ENCODE measurements at regions not wholly inside any gene's neighbourhood (a gene's known extent, or its start where the extent isn't known, plus 50 kb on each side); places are given as distances from the start of the nearest gene placed in this dataset.
"Not testable (repeated sequence)": the region's sequence is repeated elsewhere in the genome, so short reads cannot be mapped to it uniquely, and the experiment has no call there.

GRCh38 chr4:170248029-170248428 is 158.3 kb upstream of the AADAT start:
- no peak for DNase-seq

- DNase-seq: no peak
These were observed 157.8 kb upstream of the AADAT start for GRCh38 chr4:170247596-170247995.

GRCh38 chr4:170243662-170244288 is 154.0 kb upstream of the AADAT start:
- DNase-seq: no peak

GRCh38 chr4:170242471-170242870 is 152.7 kb upstream of the AADAT start:
- DNase-seq: no peak

GRCh38 chr4:170234800-170235199 is 145.0 kb upstream of the AADAT start:
- no peak for DNase-seq

- no peak for DNase-seq
These were observed 141.6 kb upstream of the AADAT start for GRCh38 chr4:170231377-170231776.

GRCh38 chr4:170230242-170230641 is 140.5 kb upstream of the AADAT start:
- no peak for DNase-seq

- no peak for DNase-seq
These were observed 139.2 kb upstream of the AADAT start for GRCh38 chr4:170229006-170229405.

- DNase-seq: no peak
These were observed 138.2 kb upstream of the AADAT start for GRCh38 chr4:170227928-170228327.

GRCh38 chr4:170226288-170226687 is 136.5 kb upstream of the AADAT start:
- no peak for DNase-seq

- DNase-seq: no peak
These were observed 125.0 kb upstream of the AADAT start for GRCh38 chr4:170214731-170215130.

- no peak for DNase-seq
These were observed 124.3 kb upstream of the AADAT start for GRCh38 chr4:170214101-170214500.

GRCh38 chr4:170202721-170203120 is 113.0 kb upstream of the AADAT start:
- DNase-seq: no peak

- DNase-seq: no peak
These were observed 109.0 kb upstream of the AADAT start for GRCh38 chr4:170198747-170199146.

GRCh38 chr4:170194794-170195193 is 105.0 kb upstream of the AADAT start:
- not testable (repeated sequence) for DNase-seq

- DNase-seq: no peak
These were observed 103.7 kb upstream of the AADAT start for GRCh38 chr4:170193496-170193895.

GRCh38 chr4:170190265-170190664 is 100.5 kb upstream of the AADAT start:
- no peak for DNase-seq

- DNase-seq: no peak
These were observed 81.1 kb upstream of the AADAT start for GRCh38 chr4:170170861-170171260.

- DNase-seq: no peak
These were observed 79.9 kb upstream of the AADAT start for GRCh38 chr4:170169699-170170098.

GRCh38 chr4:170167678-170168077 is 77.9 kb upstream of the AADAT start:
- DNase-seq: no peak

- DNase-seq: not testable (repeated sequence)
These were observed 76.4 kb upstream of the AADAT start for GRCh38 chr4:170166193-170166592.

- no peak for DNase-seq
These were observed 72.7 kb upstream of the AADAT start for GRCh38 chr4:170162416-170162815.

GRCh38 chr4:170157670-170158069 is 67.9 kb upstream of the AADAT start:
- DNase-seq: no peak

- DNase-seq: no peak
These were observed 55.4 kb upstream of the AADAT start for GRCh38 chr4:170145120-170145519.

- DNase-seq: no peak
These were observed 50.0 kb upstream of the AADAT start for GRCh38 chr4:170139764-170140163.
